Sigmoid colon (tissue), 4 donors: ENCODE measurements at regions not wholly inside any gene's neighbourhood (a gene's known extent, or its start where the extent isn't known, plus 50 kb on each side); places are given as distances from the start of the nearest gene placed in this dataset.
A peak's percentile ranks its signal among the peaks of the same experiment; 100 is the strongest.

Source experiments
- POLR2A ChIP-seq, 2 donors: fragments of 450-650 bp; IDR thresholded peaks; one replicate each; pipeline ENCODE4 v1.6.1; 2016; ENCODE audit warnings: antibody characterized with exemption in 2 of 2, mild to moderate bottlenecking in 2 of 2, moderate library complexity in 2 of 2
- POLR2AphosphoS5 ChIP-seq, 4 donors: sonication (generic); formaldehyde crosslinking; IDR thresholded peaks; one replicate each; pipeline ENCODE4 v1.6.1; 2017; ENCODE audit warnings: antibody characterized with exemption in 4 of 4
- TF ChIP-seq, protein P1 (sequence below), 4 experiments: fragments of 450-650 bp in 3 of 4; fragments of 200-600 bp in 1 of 4; IDR thresholded peaks; one replicate each; pipeline ENCODE4 v1.5.1; 2016 to 2019; ENCODE audit warnings: antibody characterized with exemption in 4 of 4, mild to moderate bottlenecking in 3 of 4, moderate library complexity in 2 of 4

- TF ChIP-seq, protein P1, sequence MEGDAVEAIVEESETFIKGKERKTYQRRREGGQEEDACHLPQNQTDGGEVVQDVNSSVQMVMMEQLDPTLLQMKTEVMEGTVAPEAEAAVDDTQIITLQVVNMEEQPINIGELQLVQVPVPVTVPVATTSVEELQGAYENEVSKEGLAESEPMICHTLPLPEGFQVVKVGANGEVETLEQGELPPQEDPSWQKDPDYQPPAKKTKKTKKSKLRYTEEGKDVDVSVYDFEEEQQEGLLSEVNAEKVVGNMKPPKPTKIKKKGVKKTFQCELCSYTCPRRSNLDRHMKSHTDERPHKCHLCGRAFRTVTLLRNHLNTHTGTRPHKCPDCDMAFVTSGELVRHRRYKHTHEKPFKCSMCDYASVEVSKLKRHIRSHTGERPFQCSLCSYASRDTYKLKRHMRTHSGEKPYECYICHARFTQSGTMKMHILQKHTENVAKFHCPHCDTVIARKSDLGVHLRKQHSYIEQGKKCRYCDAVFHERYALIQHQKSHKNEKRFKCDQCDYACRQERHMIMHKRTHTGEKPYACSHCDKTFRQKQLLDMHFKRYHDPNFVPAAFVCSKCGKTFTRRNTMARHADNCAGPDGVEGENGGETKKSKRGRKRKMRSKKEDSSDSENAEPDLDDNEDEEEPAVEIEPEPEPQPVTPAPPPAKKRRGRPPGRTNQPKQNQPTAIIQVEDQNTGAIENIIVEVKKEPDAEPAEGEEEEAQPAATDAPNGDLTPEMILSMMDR (IDR thresholded peaks at IDR 0.05), result no peak
- no peak for TF ChIP-seq POLR2A (IDR thresholded peaks at IDR 0.05)
- peak in 1 of 4 donors; percentile 13 for TF ChIP-seq POLR2AphosphoS5 (IDR thresholded peaks at IDR 0.05)
These were observed 553.8 kb downstream of the DTWD2 start for GRCh38 chr5:118434522-118434921.
